PC-3 (cell line): ENCODE measurements at regions not wholly inside any gene's neighbourhood (a gene's known extent, or its start where the extent isn't known, plus 50 kb on each side); places are given as distances from the start of the nearest gene placed in this dataset.

Experiments used
- EZH2 ChIP-seq: fragments of 300-600 bp; sonication (generic); IDR thresholded peaks from one replicate; pipeline ENCODE4 v1.6.1; 2017; ENCODE audit warnings: antibody characterized with exemption, mild to moderate bottlenecking, low read length; ENCODE audit not compliant: unreplicated experiment
- EZH2phosphoT487 ChIP-seq: fragments of 300-600 bp; sonication (generic); IDR thresholded peaks from 2 replicates; pipeline ENCODE4 v1.6.1; 2018; ENCODE audit warnings: mild to moderate bottlenecking, antibody characterized with exemption, low read length, borderline replicate concordance
- TF ChIP-seq, protein P1 (sequence below): fragments of 300-600 bp; sonication (generic); conservative IDR thresholded peaks from 2 replicates; pipeline ENCODE4 v1.5.1; 2017; ENCODE audit warnings: antibody characterized with exemption, low read depth, mild to moderate bottlenecking, low read length

DNA sequence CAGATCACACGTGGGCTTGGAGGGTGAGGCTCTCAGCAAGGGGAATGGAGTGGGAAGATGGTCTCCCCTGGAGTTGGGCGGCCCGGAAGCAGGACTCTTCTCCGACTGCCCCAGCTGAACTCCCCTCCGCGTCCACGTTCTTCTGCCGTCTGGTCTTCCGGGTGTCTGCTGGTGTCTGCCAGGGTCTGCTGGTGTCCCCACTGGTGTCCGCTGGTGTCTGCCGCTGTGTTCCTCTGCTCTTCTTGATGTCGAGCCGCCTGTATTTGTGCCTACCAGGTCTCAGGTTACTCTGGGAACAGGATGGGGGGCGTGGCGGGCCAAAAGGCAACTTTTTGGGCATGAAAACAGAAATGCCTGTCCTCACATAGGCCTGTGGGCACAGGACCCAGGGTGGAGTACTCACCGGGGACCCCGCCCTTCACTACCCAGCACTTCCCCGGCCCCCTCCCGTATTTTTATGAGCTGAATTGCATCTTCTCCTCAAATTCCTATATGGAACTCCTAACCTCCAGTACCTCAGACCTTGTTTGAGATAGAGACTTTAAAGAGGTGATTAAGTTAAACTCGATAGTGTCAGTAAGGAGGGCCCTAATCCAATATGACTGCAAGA is 675.4 kb downstream of the SEMA5A start:
- TF ChIP-seq, protein P1, sequence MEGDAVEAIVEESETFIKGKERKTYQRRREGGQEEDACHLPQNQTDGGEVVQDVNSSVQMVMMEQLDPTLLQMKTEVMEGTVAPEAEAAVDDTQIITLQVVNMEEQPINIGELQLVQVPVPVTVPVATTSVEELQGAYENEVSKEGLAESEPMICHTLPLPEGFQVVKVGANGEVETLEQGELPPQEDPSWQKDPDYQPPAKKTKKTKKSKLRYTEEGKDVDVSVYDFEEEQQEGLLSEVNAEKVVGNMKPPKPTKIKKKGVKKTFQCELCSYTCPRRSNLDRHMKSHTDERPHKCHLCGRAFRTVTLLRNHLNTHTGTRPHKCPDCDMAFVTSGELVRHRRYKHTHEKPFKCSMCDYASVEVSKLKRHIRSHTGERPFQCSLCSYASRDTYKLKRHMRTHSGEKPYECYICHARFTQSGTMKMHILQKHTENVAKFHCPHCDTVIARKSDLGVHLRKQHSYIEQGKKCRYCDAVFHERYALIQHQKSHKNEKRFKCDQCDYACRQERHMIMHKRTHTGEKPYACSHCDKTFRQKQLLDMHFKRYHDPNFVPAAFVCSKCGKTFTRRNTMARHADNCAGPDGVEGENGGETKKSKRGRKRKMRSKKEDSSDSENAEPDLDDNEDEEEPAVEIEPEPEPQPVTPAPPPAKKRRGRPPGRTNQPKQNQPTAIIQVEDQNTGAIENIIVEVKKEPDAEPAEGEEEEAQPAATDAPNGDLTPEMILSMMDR: no peak
- TF ChIP-seq EZH2 (no peak), EZH2phosphoT487 (no peak)
